B cell (primary cell): ENCODE measurements at regions not wholly inside any gene's neighbourhood (a gene's known extent, or its start where the extent isn't known, plus 50 kb on each side); places are given as distances from the start of the nearest gene placed in this dataset.

Experiments
- EZH2 ChIP-seq: IDR thresholded peaks from 2 replicates; pipeline ENCODE4 v1.6.1; 2012; ENCODE audit warnings: borderline replicate concordance, low read depth, mild to moderate bottlenecking, moderate library complexity, low read length; ENCODE audit not compliant: insufficient read depth, poor library complexity, severe bottlenecking
- TF ChIP-seq, protein P1 (sequence below): fragments of 200-600 bp; IDR thresholded peaks from one replicate; pipeline ENCODE4 v1.8.0; 2022; ENCODE audit warnings: antibody characterized with exemption, mild to moderate bottlenecking

DNA sequence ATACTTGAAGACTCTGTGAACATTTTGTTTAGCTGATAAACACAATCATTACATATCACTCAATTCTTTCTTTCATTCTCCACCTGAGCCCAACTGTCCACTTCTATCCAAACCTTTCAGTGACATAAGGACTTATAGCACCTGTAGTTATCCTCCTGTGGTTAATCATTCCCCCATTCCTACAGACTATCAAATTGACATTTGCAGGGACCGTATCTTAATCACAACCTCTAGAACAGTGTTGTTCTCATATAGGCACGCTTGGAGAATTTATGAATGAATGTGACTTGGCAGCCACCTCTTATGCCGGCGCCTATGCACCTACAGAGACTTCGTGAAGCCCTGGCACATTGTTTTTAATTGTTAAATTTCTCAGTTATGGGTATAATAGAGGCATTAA is 83.9 kb upstream of the CXADR start:
- no peak for TF ChIP-seq EZH2
- TF ChIP-seq, protein P1, sequence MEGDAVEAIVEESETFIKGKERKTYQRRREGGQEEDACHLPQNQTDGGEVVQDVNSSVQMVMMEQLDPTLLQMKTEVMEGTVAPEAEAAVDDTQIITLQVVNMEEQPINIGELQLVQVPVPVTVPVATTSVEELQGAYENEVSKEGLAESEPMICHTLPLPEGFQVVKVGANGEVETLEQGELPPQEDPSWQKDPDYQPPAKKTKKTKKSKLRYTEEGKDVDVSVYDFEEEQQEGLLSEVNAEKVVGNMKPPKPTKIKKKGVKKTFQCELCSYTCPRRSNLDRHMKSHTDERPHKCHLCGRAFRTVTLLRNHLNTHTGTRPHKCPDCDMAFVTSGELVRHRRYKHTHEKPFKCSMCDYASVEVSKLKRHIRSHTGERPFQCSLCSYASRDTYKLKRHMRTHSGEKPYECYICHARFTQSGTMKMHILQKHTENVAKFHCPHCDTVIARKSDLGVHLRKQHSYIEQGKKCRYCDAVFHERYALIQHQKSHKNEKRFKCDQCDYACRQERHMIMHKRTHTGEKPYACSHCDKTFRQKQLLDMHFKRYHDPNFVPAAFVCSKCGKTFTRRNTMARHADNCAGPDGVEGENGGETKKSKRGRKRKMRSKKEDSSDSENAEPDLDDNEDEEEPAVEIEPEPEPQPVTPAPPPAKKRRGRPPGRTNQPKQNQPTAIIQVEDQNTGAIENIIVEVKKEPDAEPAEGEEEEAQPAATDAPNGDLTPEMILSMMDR, result no peak
